ENCODE measurements at regions not wholly inside any gene's neighbourhood (a gene's known extent, or its start where the extent isn't known, plus 50 kb on each side); places are given as distances from the start of the nearest gene placed in this dataset.

DNA sequence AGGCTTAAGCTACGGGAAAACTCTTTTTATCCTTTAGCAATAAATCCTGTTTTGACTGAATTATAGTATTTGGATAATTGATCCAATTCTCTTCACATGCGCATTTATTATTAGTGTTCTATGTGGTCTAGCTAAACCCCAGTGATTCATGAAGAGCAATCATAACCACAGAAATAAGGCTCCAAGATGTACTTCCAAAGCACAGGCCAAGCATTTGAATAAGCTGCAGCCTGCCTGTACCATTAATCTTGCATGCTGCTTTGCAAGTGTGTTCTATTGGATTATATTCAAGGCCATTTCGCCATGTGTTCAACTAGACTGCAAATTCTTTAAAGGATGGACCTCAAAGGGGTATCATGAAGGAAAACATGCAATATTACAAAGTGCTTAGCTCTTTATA is 385.2 kb upstream of the FAT1 start:
- TF ChIP-seq, protein P1, sequence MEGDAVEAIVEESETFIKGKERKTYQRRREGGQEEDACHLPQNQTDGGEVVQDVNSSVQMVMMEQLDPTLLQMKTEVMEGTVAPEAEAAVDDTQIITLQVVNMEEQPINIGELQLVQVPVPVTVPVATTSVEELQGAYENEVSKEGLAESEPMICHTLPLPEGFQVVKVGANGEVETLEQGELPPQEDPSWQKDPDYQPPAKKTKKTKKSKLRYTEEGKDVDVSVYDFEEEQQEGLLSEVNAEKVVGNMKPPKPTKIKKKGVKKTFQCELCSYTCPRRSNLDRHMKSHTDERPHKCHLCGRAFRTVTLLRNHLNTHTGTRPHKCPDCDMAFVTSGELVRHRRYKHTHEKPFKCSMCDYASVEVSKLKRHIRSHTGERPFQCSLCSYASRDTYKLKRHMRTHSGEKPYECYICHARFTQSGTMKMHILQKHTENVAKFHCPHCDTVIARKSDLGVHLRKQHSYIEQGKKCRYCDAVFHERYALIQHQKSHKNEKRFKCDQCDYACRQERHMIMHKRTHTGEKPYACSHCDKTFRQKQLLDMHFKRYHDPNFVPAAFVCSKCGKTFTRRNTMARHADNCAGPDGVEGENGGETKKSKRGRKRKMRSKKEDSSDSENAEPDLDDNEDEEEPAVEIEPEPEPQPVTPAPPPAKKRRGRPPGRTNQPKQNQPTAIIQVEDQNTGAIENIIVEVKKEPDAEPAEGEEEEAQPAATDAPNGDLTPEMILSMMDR (conservative IDR thresholded peaks at IDR 0.05 in 1 of 2, IDR thresholded peaks at IDR 0.05 in 1 of 2; ENCODE audit: extremely low read depth in 1 of 2, insufficient read depth in 1 of 2, low read depth in 1 of 2, low read length in 2 of 2): no peak
- TF ChIP-seq EZH2 (IDR thresholded peaks at IDR 0.05; ENCODE audit: borderline replicate concordance, low read length): no peak

All from mammary epithelial cell (primary cell).